Hepatocyte (in vitro differentiated cells): ENCODE measurements at regions not wholly inside any gene's neighbourhood (a gene's known extent, or its start where the extent isn't known, plus 50 kb on each side); places are given as distances from the start of the nearest gene placed in this dataset.

Source experiments
- DNase-seq: peaks from one replicate; pipeline ENCODE4 v3.0.0-alpha.2; 2016; ENCODE audit warnings: low spot score
- H2AFZ ChIP-seq: fragments of 200-600 bp; sonication (generic); 2 replicates; pipeline ENCODE4 v1.6.0; 2016; ENCODE audit warnings: antibody characterized with exemption, mild to moderate bottlenecking
- H3K27ac ChIP-seq: fragments of 200-600 bp; sonication (generic); 2 replicates; pipeline ENCODE4 v1.5.1; 2016; ENCODE audit warnings: mild to moderate bottlenecking
- H3K27me3 ChIP-seq: fragments of 200-600 bp; sonication (generic); 2 replicates; pipeline ENCODE4 v1.6.1; 2016
- H3K36me3 ChIP-seq: fragments of 200-600 bp; sonication (generic); replicated peaks from 2 replicates; pipeline ENCODE4 v1.5.1; 2016; ENCODE audit warnings: low read depth; ENCODE audit not compliant: insufficient read depth
- H3K4me1 ChIP-seq: fragments of 200-600 bp; sonication (generic); 2 replicates; pipeline ENCODE4 v1.5.1; 2016; ENCODE audit warnings: mild to moderate bottlenecking, moderate library complexity; ENCODE audit not compliant: insufficient read depth
- H3K4me2 ChIP-seq: fragments of 200-600 bp; sonication (generic); 2 replicates; pipeline ENCODE4 v1.6.0; 2016
- H3K4me3 ChIP-seq: fragments of 200-600 bp; sonication (generic); 2 replicates; pipeline ENCODE4 v1.5.1; 2016; ENCODE audit warnings: mild to moderate bottlenecking
- H3K79me2 ChIP-seq: fragments of 200-600 bp; sonication (generic); 2 replicates; pipeline ENCODE4 v1.6.0; 2017; ENCODE audit warnings: mild to moderate bottlenecking
- H3K9me2 ChIP-seq: fragments of 200-600 bp; sonication (generic); replicated peaks from 2 replicates; pipeline ENCODE4 v1.6.0; 2017; ENCODE audit warnings: mild to moderate bottlenecking; ENCODE audit not compliant: insufficient read depth
- H3K9me3 ChIP-seq: fragments of 200-600 bp; sonication (generic); 2 replicates; pipeline ENCODE4 v1.5.1; 2016; ENCODE audit warnings: low read depth, mild to moderate bottlenecking
- H4K20me1 ChIP-seq: fragments of 200-600 bp; sonication (generic); 2 replicates; pipeline ENCODE4 v1.6.0; 2016; ENCODE audit warnings: mild to moderate bottlenecking; ENCODE audit not compliant: insufficient read depth, poor library complexity, severe bottlenecking
- EZH2 ChIP-seq: fragments of 200-600 bp; sonication (generic); IDR thresholded peaks from 2 replicates; pipeline ENCODE4 v1.6.1; 2016; ENCODE audit warnings: antibody characterized with exemption, mild to moderate bottlenecking, borderline replicate concordance
- EZH2phosphoT487 ChIP-seq: fragments of 200-600 bp; sonication (generic); IDR thresholded peaks from one replicate; pipeline ENCODE4 v1.6.1; 2018; ENCODE audit warnings: antibody characterized with exemption, mild to moderate bottlenecking, low read depth, moderate library complexity; ENCODE audit not compliant: unreplicated experiment, severe bottlenecking
- WGBS: methylation state at CpG from one replicate; pipeline ENCODE4 v1.1.6; 2016; ENCODE audit warnings: low lambda C conversion rate; ENCODE audit errors: missing lambda C conversion rate; 5-methylcytosine and 5-hydroxymethylcytosine counted together
- TF ChIP-seq, protein P1 (sequence below): fragments of 200-600 bp; sonication (generic); IDR thresholded peaks from 2 replicates; pipeline ENCODE4 v1.5.1; 2016; ENCODE audit warnings: antibody characterized with exemption, mild to moderate bottlenecking; ENCODE audit not compliant: poor library complexity

DNA sequence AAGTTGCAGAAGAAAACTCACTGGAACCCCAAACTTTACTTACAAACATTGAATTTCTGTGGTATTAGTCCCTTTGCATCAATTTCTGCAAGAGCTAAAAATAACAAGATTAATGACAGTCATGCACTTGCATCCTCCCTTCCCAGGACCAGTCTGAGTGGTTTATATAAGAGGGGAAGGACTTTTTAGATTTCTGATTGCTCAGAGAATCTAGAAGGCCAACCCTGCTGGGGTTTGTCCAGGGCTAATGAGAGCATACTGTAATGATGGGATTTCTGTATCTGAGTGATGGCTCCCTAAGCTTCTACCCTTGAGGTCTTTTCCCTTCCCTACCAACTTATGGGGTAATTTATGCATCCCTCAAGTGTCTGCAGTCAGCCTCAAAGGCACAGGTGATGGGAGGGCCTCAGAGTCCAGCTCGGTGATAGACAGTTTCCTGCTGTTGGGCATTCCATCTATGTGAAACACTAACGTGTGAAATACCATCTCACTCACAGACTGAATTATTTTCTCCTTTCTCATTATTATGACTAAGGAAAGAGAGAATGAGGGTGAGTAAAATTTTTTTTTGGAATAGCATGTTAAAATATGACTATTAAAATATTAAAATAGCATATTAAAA, 556.3 kb downstream of the RIT2 start:
- no peak for TF ChIP-seq EZH2
- TF ChIP-seq, protein P1, sequence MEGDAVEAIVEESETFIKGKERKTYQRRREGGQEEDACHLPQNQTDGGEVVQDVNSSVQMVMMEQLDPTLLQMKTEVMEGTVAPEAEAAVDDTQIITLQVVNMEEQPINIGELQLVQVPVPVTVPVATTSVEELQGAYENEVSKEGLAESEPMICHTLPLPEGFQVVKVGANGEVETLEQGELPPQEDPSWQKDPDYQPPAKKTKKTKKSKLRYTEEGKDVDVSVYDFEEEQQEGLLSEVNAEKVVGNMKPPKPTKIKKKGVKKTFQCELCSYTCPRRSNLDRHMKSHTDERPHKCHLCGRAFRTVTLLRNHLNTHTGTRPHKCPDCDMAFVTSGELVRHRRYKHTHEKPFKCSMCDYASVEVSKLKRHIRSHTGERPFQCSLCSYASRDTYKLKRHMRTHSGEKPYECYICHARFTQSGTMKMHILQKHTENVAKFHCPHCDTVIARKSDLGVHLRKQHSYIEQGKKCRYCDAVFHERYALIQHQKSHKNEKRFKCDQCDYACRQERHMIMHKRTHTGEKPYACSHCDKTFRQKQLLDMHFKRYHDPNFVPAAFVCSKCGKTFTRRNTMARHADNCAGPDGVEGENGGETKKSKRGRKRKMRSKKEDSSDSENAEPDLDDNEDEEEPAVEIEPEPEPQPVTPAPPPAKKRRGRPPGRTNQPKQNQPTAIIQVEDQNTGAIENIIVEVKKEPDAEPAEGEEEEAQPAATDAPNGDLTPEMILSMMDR, result no peak
- no peak for TF ChIP-seq EZH2phosphoT487
- H3K9me3 ChIP-seq, result no peaks in the 10 kb centered on the region
- no peaks in the 10 kb centered on the region for H3K27me3 ChIP-seq
- H3K4me1 ChIP-seq, result no peaks in the 10 kb centered on the region
- H3K79me2 ChIP-seq, result no peaks in the 10 kb centered on the region
- no peak overlapping the region for H3K4me3 ChIP-seq
- H2AFZ ChIP-seq, result no peak overlapping the region
- WGBS, result 70% methylated on average over 2 of the region's 2 CpGs
- no peak for DNase-seq
- no peaks in the 10 kb centered on the region for H3K9me2 ChIP-seq
- no peaks in the 10 kb centered on the region for H3K36me3 ChIP-seq
- H3K4me2 ChIP-seq, result no peak overlapping the region
- H4K20me1 ChIP-seq, result no peaks in the 10 kb centered on the region
- H3K27ac ChIP-seq, result no peak overlapping the region

DNA sequence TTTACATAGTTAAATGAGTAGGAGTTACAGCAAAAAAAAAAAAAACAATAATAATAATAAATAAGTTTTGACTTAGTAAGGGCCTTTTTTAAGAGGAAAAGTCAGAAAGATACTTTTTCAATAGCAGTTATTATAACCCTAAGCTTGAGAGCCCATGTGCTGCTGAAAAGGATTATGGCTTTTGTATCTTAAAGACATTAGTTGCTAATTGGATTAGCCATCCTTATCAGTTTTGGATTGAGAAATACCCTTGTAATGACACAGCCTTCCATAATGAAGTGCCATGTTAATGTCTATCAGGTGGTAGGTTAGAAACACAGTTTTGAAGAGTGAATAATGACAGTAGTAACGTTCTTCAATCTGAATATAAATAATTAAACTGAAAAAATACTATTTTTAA, 554.0 kb downstream of the RIT2 start:
- H3K27ac ChIP-seq, result no peak overlapping the region
- TF ChIP-seq EZH2 (no peak), EZH2phosphoT487 (no peak)
- TF ChIP-seq, protein P1, result no peak
- no peaks in the 10 kb centered on the region for H3K4me1 ChIP-seq
- no peak for DNase-seq
- H3K36me3 ChIP-seq, result no peaks in the 10 kb centered on the region
- WGBS, result 69% methylated on average over 1 of the region's 1 CpG
- no peak overlapping the region for H3K4me2 ChIP-seq
- H3K79me2 ChIP-seq, result no peaks in the 10 kb centered on the region
- H3K27me3 ChIP-seq, result no peaks in the 10 kb centered on the region
- no peaks in the 10 kb centered on the region for H3K9me3 ChIP-seq
- H3K4me3 ChIP-seq, result no peak overlapping the region
- H4K20me1 ChIP-seq, result no peaks in the 10 kb centered on the region
- no peaks in the 10 kb centered on the region for H3K9me2 ChIP-seq
- H2AFZ ChIP-seq, result no peak overlapping the region

DNA sequence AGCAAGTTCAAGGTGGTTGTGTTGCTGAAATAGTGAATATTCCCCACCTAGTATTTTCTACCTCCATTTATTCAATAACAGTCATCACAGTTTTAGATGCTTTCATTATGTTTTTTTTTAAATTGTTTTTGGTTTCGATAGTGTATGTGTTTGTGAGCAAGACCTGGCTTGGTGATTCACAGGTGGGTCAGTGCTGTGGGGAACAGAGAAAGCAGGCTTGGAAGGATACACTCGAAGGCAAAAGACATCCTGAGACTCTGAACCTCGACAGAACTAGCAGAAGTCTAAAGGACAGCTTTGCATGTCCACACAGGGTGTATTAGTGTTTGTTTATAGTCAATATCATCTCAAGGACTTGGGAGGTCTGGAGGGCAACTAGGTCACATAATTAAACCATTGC, 551.5 kb downstream of the RIT2 start:
- H3K9me3 ChIP-seq, result no peaks in the 10 kb centered on the region
- no peaks in the 10 kb centered on the region for H3K4me1 ChIP-seq
- H3K4me2 ChIP-seq, result no peak overlapping the region
- H3K27ac ChIP-seq, result no peak overlapping the region
- WGBS, result 75% methylated on average over 3 of the region's 3 CpGs
- no peaks in the 10 kb centered on the region for H4K20me1 ChIP-seq
- no peaks in the 10 kb centered on the region for H3K79me2 ChIP-seq
- no peak for DNase-seq
- H3K9me2 ChIP-seq, result no peaks in the 10 kb centered on the region
- H3K36me3 ChIP-seq, result no peaks in the 10 kb centered on the region
- no peak overlapping the region for H2AFZ ChIP-seq
- TF ChIP-seq, protein P1, result no peak
- TF ChIP-seq EZH2, result no peak
- no peak for TF ChIP-seq EZH2phosphoT487
- no peaks in the 10 kb centered on the region for H3K27me3 ChIP-seq
- no peak overlapping the region for H3K4me3 ChIP-seq

DNA sequence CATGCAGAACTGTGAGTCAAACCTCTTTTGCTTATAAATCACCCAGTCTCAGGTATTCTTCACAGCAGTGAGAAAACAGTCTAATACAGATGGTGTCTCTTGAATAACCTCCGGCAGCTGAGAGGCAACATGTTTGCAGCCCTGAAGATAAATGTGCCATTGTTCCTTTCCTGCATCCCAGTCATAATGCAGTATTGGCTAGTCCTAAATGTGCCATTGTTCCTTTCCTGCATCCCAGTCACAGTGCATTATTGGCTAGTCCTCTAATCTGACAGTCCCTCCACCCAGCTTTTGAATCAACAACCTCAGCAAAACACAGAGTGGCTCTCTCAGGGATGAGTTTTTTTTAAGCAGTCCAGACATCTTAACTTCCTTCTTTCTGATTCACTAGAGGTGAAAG, 550.7 kb downstream of the RIT2 start:
- no peaks in the 10 kb centered on the region for H3K4me1 ChIP-seq

More for the DNA sequence above, 550.7 kb downstream of the RIT2 start:
- DNase-seq, result no peak
- Histone ChIP-seq H3K79me2 (no peaks in the 10 kb centered on the region), H3K9me2 (no peaks in the 10 kb centered on the region), H2AFZ (no peak overlapping the region), H3K9me3 (no peaks in the 10 kb centered on the region), H3K4me3 (no peak overlapping the region), H3K27me3 (no peaks in the 10 kb centered on the region), H4K20me1 (no peaks in the 10 kb centered on the region), H3K36me3 (no peaks in the 10 kb centered on the region), H3K27ac (no peak overlapping the region), H3K4me2 (no peak overlapping the region)
- 82% methylated on average over 1 of the region's 1 CpG for WGBS
- no peak for TF ChIP-seq EZH2phosphoT487
- TF ChIP-seq EZH2, result no peak
- TF ChIP-seq, protein P1, result no peak
